ENCODE measurements at regions not wholly inside any gene's neighbourhood (a gene's known extent, or its start where the extent isn't known, plus 50 kb on each side); places are given as distances from the start of the nearest gene placed in this dataset.

- Histone ChIP-seq H3K4me1 (peaks cover 12% of the 10 kb centered on the region), H3K4me3 (no peak overlapping the region), H3K36me3 (no peaks in the 10 kb centered on the region), H3K9me3 (no peaks in the 10 kb centered on the region), H3K27ac (no peak overlapping the region), H3K27me3 (no peaks in the 10 kb centered on the region)
- 86% methylated on average over 9 of the region's 9 CpGs for WGBS
- no peak for TF ChIP-seq POLR2A (IDR thresholded peaks at IDR 0.05)
- TF ChIP-seq EP300 (IDR thresholded peaks at IDR 0.05), result no peak
- TF ChIP-seq, protein P1, sequence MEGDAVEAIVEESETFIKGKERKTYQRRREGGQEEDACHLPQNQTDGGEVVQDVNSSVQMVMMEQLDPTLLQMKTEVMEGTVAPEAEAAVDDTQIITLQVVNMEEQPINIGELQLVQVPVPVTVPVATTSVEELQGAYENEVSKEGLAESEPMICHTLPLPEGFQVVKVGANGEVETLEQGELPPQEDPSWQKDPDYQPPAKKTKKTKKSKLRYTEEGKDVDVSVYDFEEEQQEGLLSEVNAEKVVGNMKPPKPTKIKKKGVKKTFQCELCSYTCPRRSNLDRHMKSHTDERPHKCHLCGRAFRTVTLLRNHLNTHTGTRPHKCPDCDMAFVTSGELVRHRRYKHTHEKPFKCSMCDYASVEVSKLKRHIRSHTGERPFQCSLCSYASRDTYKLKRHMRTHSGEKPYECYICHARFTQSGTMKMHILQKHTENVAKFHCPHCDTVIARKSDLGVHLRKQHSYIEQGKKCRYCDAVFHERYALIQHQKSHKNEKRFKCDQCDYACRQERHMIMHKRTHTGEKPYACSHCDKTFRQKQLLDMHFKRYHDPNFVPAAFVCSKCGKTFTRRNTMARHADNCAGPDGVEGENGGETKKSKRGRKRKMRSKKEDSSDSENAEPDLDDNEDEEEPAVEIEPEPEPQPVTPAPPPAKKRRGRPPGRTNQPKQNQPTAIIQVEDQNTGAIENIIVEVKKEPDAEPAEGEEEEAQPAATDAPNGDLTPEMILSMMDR (IDR thresholded peaks at IDR 0.05), result no peak
- TF ChIP-seq POLR2AphosphoS5 (IDR thresholded peaks at IDR 0.05), result no peak
- no peak for DNase-seq (ENCODE audit: low spot score in 2 of 2)
Measured at GRCh38 chr13:44120849-44121755, 241.4 kb downstream of the LACC1 start.

DNA sequence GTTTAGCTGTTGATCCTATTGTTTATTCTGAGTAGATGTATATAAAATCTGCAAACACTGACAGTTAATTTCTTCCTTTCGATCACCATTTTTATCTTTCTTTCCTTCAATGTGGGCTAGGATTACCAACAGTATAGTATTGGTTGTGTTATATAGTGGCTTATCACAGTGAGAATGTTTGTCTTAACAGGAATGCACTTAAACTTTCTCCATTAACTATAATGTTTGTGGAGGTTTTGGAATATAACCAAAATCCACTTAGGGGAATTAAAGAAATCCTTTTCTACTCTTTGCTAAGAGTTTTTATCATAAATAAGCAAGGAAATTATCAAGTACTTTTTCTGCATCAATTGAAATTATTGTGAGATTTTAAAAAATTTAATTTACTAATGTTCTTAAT lies 244.6 kb downstream of the LACC1 start:
- no peak overlapping the region for H3K27ac ChIP-seq

GRCh38 chr13:44125943-44126469 lies 246.3 kb downstream of the LACC1 start:
- no peak overlapping the region for H3K27ac ChIP-seq
- H3K27me3 ChIP-seq, result no peaks in the 10 kb centered on the region
- TF ChIP-seq POLR2A (IDR thresholded peaks at IDR 0.05), result no peak
- no peak for TF ChIP-seq POLR2AphosphoS5 (IDR thresholded peaks at IDR 0.05)
- no peak for TF ChIP-seq EP300 (IDR thresholded peaks at IDR 0.05)
- TF ChIP-seq, protein P1 (IDR thresholded peaks at IDR 0.05), result no peak
- no peaks in the 10 kb centered on the region for H3K36me3 ChIP-seq
- H3K9me3 ChIP-seq, result no peaks in the 10 kb centered on the region
- H3K4me3 ChIP-seq, result no peak overlapping the region
- peaks cover 3% of the 10 kb centered on the region for H3K4me1 ChIP-seq
- 76% methylated on average over 3 of the region's 3 CpGs for WGBS
- no peak for DNase-seq (ENCODE audit: low spot score in 2 of 2)

More for the DNA sequence above, 244.6 kb downstream of the LACC1 start:
- TF ChIP-seq, protein P1 (IDR thresholded peaks at IDR 0.05), result no peak
- TF ChIP-seq POLR2AphosphoS5 (IDR thresholded peaks at IDR 0.05) (no peak), POLR2A (IDR thresholded peaks at IDR 0.05) (no peak), EP300 (IDR thresholded peaks at IDR 0.05) (no peak)
- peaks cover 3% of the 10 kb centered on the region for H3K4me1 ChIP-seq
- no peaks in the 10 kb centered on the region for H3K27me3 ChIP-seq
- no peaks in the 10 kb centered on the region for H3K9me3 ChIP-seq
- no peak overlapping the region for H3K4me3 ChIP-seq
- no peaks in the 10 kb centered on the region for H3K36me3 ChIP-seq
- DNase-seq (ENCODE audit: low spot score in 2 of 2), result no peak
- WGBS, result 94% methylated on average over 1 of the region's 1 CpG

- H3K4me1 ChIP-seq, result peaks cover 3% of the 10 kb centered on the region
- no peaks in the 10 kb centered on the region for H3K27me3 ChIP-seq
- TF ChIP-seq POLR2A (IDR thresholded peaks at IDR 0.05) (no peak), POLR2AphosphoS5 (IDR thresholded peaks at IDR 0.05) (no peak), EP300 (IDR thresholded peaks at IDR 0.05) (no peak)
- TF ChIP-seq, protein P1 (IDR thresholded peaks at IDR 0.05), result no peak
- no peak for DNase-seq (ENCODE audit: low spot score in 2 of 2)
- H3K36me3 ChIP-seq, result no peaks in the 10 kb centered on the region
- no peaks in the 10 kb centered on the region for H3K9me3 ChIP-seq
- no peak overlapping the region for H3K27ac ChIP-seq
- H3K4me3 ChIP-seq, result no peak overlapping the region
- 80% methylated on average over 7 of the region's 7 CpGs for WGBS
Measured at GRCh38 chr13:44128552-44129001, 245.0 kb upstream of the SERP2 start.

GRCh38 chr13:44129418-44129817 lies 244.2 kb upstream of the SERP2 start:
- peaks cover 3% of the 10 kb centered on the region for H3K4me1 ChIP-seq
- no peaks in the 10 kb centered on the region for H3K36me3 ChIP-seq
- TF ChIP-seq, protein P1 (IDR thresholded peaks at IDR 0.05), result no peak
- TF ChIP-seq POLR2AphosphoS5 (IDR thresholded peaks at IDR 0.05) (no peak), POLR2A (IDR thresholded peaks at IDR 0.05) (no peak), EP300 (IDR thresholded peaks at IDR 0.05) (no peak)
- H3K27ac ChIP-seq, result no peak overlapping the region
- H3K9me3 ChIP-seq, result no peaks in the 10 kb centered on the region
- no peak for DNase-seq (ENCODE audit: low spot score in 2 of 2)
- H3K4me3 ChIP-seq, result no peak overlapping the region
- H3K27me3 ChIP-seq, result no peaks in the 10 kb centered on the region
- 84% methylated on average over 2 of the region's 2 CpGs for WGBS

All from suprapubic skin (tissue), 4 donors.